Endodermal cell (in vitro differentiated cells): ENCODE measurements at regions not wholly inside any gene's neighbourhood (a gene's known extent, or its start where the extent isn't known, plus 50 kb on each side); places are given as distances from the start of the nearest gene placed in this dataset.

Experiments
- DNase-seq: peaks from one replicate; pipeline ENCODE4 v3.0.0-alpha.2; 2017
- H3K27ac ChIP-seq: 2 replicates; pipeline ENCODE4 v1.5.1; 2013; ENCODE audit warnings: mild to moderate bottlenecking, low read depth, low read length, moderate library complexity
- H3K27me3 ChIP-seq: 2 replicates; pipeline ENCODE4 v1.6.1; 2013; ENCODE audit warnings: mild to moderate bottlenecking, low read length, moderate library complexity; ENCODE audit not compliant: insufficient read depth, control insufficient read depth, poor library complexity, severe bottlenecking
- H3K36me3 ChIP-seq: 2 replicates; pipeline ENCODE4 v1.7.0; 2013; ENCODE audit warnings: mild to moderate bottlenecking, low read length, moderate library complexity; ENCODE audit not compliant: control insufficient read depth, insufficient read depth
- H3K4me1 ChIP-seq: one replicate; pipeline ENCODE4 v1.7.0; 2013; ENCODE audit warnings: low read length; ENCODE audit not compliant: control insufficient read depth, insufficient read depth
- H3K4me3 ChIP-seq: 2 replicates; pipeline ENCODE4 v1.5.1; 2013; ENCODE audit warnings: mild to moderate bottlenecking, low read length, moderate library complexity
- H3K9ac ChIP-seq: 2 replicates; pipeline ENCODE4 v1.6.1; 2013; ENCODE audit warnings: mild to moderate bottlenecking, low read length, moderate library complexity; ENCODE audit not compliant: poor library complexity, severe bottlenecking; ENCODE audit errors: extremely low read depth
- H3K9me3 ChIP-seq: 2 replicates; pipeline ENCODE4 v1.6.1; 2013; ENCODE audit warnings: mild to moderate bottlenecking, low read length, moderate library complexity; ENCODE audit not compliant: control insufficient read depth
- H3K27ac Mint-ChIP-seq: 2 replicates; pipeline ENCODE4 v1.8.0; 2020; ENCODE audit warnings: mixed read lengths
- H3K27me3 Mint-ChIP-seq: 2 replicates; pipeline ENCODE4 v1.8.0; 2021; ENCODE audit warnings: mild to moderate bottlenecking, mixed read lengths; ENCODE audit not compliant: insufficient read depth
- H3K36me3 Mint-ChIP-seq: 2 replicates; pipeline ENCODE4 v1.8.0; 2020; ENCODE audit warnings: low read depth, mixed read lengths
- H3K4me1 Mint-ChIP-seq: 2 replicates; pipeline ENCODE4 v1.8.0; 2020; ENCODE audit warnings: mixed read lengths
- H3K4me3 Mint-ChIP-seq: 2 replicates; pipeline ENCODE4 v1.8.0; 2020; ENCODE audit warnings: mild to moderate bottlenecking, moderate library complexity, mixed read lengths
- H3K9me3 Mint-ChIP-seq: 2 replicates; pipeline ENCODE4 v1.8.0; 2020; ENCODE audit warnings: mild to moderate bottlenecking, mixed read lengths
- CTCF ChIP-seq: fragments of 200-600 bp; sonication (generic); conservative IDR thresholded peaks from 2 replicates; pipeline ENCODE4 v1.5.0; 2021; ENCODE audit warnings: antibody characterized with exemption, mild to moderate bottlenecking
- WGBS, 2 experiments: methylation state at CpG; one replicate each; pipeline versions ENCODE4 v1.1.5 to v1.1.7; 2013; ENCODE audit warnings: missing lambda C conversion rate in 2 of 2, mixed read lengths in 1 of 2; ENCODE audit not compliant: insufficient coverage in 1 of 2, insufficient read length in 1 of 2; 5-methylcytosine and 5-hydroxymethylcytosine counted together

GRCh38 chr12:42846782-42847181 is 257.2 kb upstream of the PRICKLE1 start:
- Mint-ChIP-seq H3K36me3 (no peaks in the 10 kb centered on the region), H3K9me3 (peaks cover 2% of the 10 kb centered on the region), H3K27me3 (no peaks in the 10 kb centered on the region), H3K4me1 (peaks cover 9% of the 10 kb centered on the region), H3K27ac (peak overlapping the region; percentile 49), H3K4me3 (no peak overlapping the region)
- no peaks in the 10 kb centered on the region for H3K4me1 ChIP-seq
- H3K27me3 ChIP-seq, result no peaks in the 10 kb centered on the region
- peak overlapping the region; percentile 41 for H3K4me3 ChIP-seq
- H3K9ac ChIP-seq, result no peak overlapping the region
- no peak overlapping the region for H3K27ac ChIP-seq
- TF ChIP-seq CTCF, result no peak
- peaks cover 7% of the 10 kb centered on the region for H3K9me3 ChIP-seq
- no peaks in the 10 kb centered on the region for H3K36me3 ChIP-seq
- 88% methylated on average over 1 of the region's 1 CpG; no CpG with 5 or more reads in 1 of the 2 experiments for WGBS, 2 experiments
- DNase-seq, result peak; percentile 62

- no peak overlapping the region for H3K4me3 ChIP-seq
- Mint-ChIP-seq H3K4me1 (peaks cover 2% of the 10 kb centered on the region), H3K9me3 (peaks cover 4% of the 10 kb centered on the region), H3K36me3 (no peaks in the 10 kb centered on the region), H3K27me3 (no peaks in the 10 kb centered on the region), H3K27ac (no peak overlapping the region), H3K4me3 (no peak overlapping the region)
- no peaks in the 10 kb centered on the region for H3K36me3 ChIP-seq
- WGBS, 2 experiments, result 87 to 100% methylated on average over 1 to 2 of the region's 2 CpGs
- no peaks in the 10 kb centered on the region for H3K4me1 ChIP-seq
- H3K9ac ChIP-seq, result no peak overlapping the region
- TF ChIP-seq CTCF, result no peak
- H3K27ac ChIP-seq, result no peak overlapping the region
- peaks cover 16% of the 10 kb centered on the region for H3K9me3 ChIP-seq
- no peaks in the 10 kb centered on the region for H3K27me3 ChIP-seq
- no peak for DNase-seq
Measured at GRCh38 chr12:42834062-42834461, 244.5 kb upstream of the PRICKLE1 start.

- Mint-ChIP-seq H3K27ac (no peak overlapping the region), H3K36me3 (no peaks in the 10 kb centered on the region), H3K9me3 (peaks cover 2% of the 10 kb centered on the region), H3K4me1 (peaks cover 1% of the 10 kb centered on the region), H3K27me3 (no peaks in the 10 kb centered on the region), H3K4me3 (no peak overlapping the region)
- WGBS, 2 experiments, result 97 to 100% methylated on average over 4 of the region's 4 CpGs
- no peak overlapping the region for H3K4me3 ChIP-seq
- no peak overlapping the region for H3K27ac ChIP-seq
- H3K9ac ChIP-seq, result no peak overlapping the region
- H3K9me3 ChIP-seq, result peaks cover 6% of the 10 kb centered on the region
- TF ChIP-seq CTCF, result no peak
- H3K4me1 ChIP-seq, result no peaks in the 10 kb centered on the region
- DNase-seq, result no peak
- no peaks in the 10 kb centered on the region for H3K36me3 ChIP-seq
- H3K27me3 ChIP-seq, result no peaks in the 10 kb centered on the region
Measured at GRCh38 chr12:42828836-42829235, 239.3 kb upstream of the PRICKLE1 start.
